ENCODE measurements at regions not wholly inside any gene's neighbourhood (a gene's known extent, or its start where the extent isn't known, plus 50 kb on each side); places are given as distances from the start of the nearest gene placed in this dataset.
"Not testable (repeated sequence)": the region's sequence is repeated elsewhere in the genome, so short reads cannot be mapped to it uniquely, and the experiment has no call there.

GRCh38 chr16:52033992-52034391, 513.0 kb downstream of the TOX3 start:
- DNase-seq: no peak

GRCh38 chr16:52022980-52023379, 524.0 kb downstream of the TOX3 start:
- DNase-seq: no peak

DNA sequence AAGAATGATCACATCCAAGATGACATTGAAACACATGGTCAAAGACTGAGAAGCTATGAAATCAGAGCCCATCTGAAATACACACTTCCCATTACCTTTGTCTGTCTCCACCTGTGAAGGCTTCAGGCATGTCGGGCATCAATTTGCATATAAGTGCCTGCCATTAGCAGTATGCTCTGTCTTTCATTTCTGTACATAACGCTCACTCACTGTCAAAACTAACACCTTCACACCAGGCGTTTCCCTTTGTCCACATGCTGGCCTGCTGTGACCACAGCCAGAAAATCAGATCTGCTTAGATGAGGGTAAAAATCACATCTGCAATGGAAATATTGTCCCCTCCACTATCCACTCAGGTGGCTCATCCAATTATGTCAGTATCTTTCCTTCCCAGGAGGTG, 524.8 kb downstream of the TOX3 start:
- DNase-seq: no peak

- no peak for DNase-seq
Observed at GRCh38 chr16:52016387-52016786, 530.6 kb downstream of the TOX3 start.

DNA sequence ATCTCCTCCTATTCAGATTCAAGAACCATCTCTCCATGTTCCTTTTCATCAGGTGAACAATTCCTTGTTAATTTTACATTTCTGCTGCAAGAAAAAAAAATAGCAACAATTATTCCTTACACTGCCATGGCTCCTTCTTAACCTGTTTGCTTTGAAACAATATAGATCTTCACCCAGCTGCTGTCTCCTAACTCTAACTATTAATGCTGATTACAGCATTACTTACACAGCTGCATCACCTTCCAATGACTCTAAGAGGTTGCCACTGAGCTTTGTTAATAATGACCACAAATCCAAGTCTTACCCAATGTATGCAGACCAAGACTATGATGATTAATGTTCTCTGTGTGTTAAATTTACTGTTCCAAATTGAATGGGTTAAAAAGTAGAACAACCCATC, 541.4 kb downstream of the TOX3 start:
- no peak for DNase-seq

DNA sequence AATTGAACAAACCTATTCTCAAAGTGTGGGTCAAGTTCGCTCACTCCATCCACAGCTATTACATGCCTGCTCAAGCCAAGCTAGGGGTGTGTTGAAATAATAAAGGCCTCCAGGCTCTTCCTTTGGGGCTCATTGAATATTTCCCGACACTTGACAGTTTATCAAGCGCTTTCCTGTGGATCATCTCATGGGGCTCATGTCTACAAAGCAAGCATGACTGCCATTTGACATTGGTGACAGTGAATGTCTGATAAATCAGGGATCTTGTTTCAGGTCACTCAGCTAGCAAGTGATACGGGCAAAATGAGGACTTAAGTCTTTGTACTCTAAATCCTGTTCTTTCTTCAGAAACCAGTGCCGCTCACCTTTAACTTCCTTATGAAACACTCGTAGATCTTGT, 542.6 kb downstream of the TOX3 start:
- DNase-seq: no peak

GRCh38 chr16:52002026-52002425, 544.9 kb downstream of the TOX3 start:
- DNase-seq: no peak

DNA sequence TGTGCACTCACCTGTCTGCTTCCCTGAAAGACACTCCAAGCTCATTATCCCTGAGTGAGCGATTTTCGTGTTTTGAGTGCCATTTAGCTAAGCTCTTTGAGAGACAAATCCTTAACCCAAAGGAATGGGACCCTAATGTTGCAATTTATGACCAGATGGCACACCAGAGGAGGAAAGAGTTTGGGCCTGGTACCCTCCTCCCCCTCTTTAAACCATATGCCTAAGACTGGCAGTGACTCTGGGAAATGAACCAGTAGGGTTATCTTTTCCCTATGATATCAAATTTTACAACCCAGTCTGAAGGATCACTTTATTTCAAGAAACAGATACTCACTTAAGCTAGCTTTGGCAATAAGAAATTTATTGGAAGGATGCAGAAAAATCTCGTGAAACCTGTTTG, 550.4 kb downstream of the TOX3 start:
- peak; percentile 68 for DNase-seq

DNA sequence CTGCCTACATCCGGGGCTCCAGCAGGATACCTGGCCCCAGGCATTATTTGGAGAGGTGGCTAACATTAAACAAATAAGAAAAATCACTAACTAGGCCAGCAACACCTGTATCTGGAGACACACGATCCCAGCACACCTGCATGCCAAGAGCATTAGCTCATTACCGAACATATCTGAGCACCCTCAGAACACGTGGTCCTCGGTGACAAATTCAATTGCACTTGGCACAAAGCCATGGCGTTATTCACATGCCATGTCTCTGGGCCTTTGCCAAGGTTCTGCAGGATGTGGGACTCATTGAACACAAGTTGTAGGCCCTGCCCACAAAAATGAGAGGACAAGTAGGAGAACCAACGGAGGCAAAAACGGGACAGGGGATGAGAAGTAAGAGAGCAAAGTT, 552.3 kb downstream of the TOX3 start:
- peak; percentile 85 for DNase-seq

DNA sequence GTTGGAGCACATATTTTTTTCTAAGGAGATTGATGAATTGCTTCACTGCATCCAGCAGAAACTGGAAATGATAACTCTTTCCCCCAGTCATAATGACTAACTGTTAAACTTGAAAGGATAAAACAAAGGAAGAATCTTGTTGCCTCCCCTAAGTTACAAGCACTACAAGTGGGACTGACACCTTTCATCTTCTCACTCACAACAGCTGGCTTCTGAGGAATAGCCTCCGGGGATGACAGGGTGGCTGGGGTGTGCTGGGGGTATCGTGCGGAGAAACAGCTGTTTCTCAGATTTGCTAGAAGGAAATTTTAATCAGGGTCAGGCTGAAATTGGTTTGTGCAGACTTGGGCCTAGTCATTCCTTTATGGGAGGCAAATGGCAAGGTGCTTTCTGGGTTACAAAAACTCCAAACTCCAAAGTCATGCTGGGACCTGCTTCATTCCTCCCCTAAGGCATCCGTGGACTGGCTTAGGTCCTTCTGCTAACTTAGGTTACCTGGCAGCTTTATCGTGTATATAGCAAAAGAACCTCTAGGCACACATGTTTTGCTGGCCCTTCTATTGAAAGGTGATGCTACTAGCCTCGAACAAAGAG, 557.2 kb downstream of the TOX3 start:
- no peak for DNase-seq

DNA sequence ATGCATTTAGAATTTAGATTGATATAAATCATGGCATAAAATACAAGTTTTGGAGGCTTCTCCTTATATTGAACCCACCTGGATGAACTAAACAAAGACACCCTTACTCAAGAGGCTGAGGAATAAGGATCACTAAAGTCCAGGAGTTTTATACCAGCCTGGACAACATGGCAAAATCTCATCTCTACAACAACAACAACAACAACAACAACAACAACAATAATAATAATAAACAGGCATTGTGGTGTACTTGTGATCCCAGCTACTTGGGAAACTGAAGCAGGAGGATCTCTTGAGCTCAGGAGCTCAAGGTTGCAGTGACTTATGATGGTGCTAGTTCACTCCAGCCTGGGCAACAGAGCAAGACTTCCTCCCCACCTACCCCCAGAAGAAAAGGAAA, 558.0 kb downstream of the TOX3 start:
- no peak for DNase-seq

GRCh38 chr16:51987519-51987918, 559.4 kb downstream of the TOX3 start:
- DNase-seq: no peak

GRCh38 chr16:51986717-51987116, 560.2 kb downstream of the TOX3 start:
- no peak for DNase-seq

- no peak for DNase-seq
Observed at GRCh38 chr16:51986301-51986700, 560.6 kb downstream of the TOX3 start.

DNA sequence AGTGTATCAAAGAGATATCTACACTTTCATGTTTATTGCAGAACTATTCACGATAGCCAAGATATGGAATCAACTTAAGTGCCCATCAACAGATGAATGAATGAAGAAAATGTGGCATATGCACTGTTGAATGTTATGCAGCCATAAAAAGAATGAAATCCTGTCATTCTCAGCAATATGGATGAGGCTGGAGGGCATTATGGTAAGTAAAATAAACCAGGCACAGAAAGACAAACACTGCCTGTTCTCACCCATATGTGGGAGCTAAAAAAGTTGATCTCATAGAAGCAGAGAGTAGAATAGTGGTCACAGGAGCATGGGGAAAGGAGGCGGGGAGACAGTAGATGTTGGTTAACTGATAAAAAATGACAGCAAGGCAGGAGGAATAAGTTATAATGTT, 561.8 kb downstream of the TOX3 start:
- DNase-seq: no peak

GRCh38 chr16:51984395-51984794, 562.5 kb downstream of the TOX3 start:
- no peak for DNase-seq

- peak; percentile 84 for DNase-seq
Observed at GRCh38 chr16:51982715-51983680, 563.9 kb downstream of the TOX3 start.

DNA sequence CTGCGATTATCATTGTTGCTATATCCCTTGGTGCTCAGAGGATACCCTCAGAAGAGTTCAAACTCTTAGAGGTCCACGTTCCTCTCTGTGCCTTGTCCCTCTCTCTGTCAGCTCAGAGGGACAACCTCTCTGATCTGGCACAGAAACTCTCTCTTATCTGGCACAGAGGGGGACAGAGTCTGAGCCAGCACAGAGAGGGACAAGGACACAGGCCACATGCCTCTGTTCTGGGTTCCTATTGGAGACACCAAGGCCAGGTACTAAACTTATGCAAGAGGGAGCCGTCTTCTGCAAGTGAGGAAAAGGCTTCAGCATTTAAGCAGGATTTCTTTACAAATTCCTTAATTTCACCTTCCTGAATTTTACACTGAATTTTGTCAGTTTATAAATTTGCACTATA, 565.2 kb downstream of the TOX3 start:
- DNase-seq: no peak

DNA sequence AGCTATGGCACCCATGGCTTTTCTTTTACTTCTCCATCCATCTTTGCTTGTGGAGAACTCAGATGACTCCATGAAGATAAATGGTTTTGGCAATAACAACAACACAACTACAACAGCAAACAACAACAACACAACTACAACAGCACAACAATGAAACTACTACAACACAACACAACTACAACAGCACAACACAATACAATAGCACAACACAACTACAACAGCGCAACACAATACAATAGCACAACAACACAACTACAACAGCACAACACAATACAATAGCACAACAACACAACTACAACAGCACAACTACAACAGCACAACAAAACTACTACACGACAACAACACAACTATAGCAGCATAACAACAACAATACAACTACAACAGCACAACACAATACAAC, 569.4 kb downstream of the TOX3 start:
- not testable (repeated sequence) for DNase-seq

DNA sequence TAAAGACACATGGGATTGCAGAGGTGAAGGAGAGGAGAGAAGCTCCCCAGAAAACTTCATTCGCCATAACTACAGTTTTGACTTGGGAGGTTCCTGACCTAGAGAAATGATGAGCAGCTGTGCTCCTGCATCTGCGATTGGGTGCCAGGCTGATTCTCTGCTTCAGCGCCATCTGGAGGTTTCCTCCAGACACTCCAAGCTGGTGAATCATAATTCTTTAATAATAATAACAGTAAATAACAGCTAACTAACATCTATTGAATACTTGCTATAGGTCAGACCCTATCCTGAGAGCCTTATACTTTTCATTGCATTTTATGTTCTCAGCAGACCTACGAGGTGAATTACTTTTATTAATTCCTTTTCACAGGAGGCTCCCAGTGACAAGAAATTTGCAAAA, 575.8 kb downstream of the TOX3 start:
- no peak for DNase-seq

DNA sequence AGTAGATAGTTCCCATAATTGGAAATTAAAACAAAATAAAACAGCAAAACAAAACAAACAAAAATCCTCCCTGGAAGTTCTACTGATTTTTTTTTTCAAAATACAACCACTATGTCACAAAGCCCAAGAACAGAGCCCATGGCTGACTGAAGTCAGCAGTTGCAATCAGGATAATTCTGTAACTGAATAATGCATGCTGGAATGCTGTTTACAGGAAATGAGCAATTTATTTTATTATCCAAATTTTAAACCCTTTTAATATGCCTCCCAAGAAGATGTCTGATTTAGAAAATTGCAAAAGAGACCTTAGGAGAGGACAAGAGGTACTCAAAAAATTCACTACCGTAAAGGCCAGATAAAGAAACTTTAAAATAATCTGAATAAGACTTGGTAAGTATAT, 578.2 kb downstream of the TOX3 start:
- no peak for DNase-seq

GRCh38 chr16:51967646-51968045, 579.3 kb downstream of the TOX3 start:
- no peak for DNase-seq

DNA sequence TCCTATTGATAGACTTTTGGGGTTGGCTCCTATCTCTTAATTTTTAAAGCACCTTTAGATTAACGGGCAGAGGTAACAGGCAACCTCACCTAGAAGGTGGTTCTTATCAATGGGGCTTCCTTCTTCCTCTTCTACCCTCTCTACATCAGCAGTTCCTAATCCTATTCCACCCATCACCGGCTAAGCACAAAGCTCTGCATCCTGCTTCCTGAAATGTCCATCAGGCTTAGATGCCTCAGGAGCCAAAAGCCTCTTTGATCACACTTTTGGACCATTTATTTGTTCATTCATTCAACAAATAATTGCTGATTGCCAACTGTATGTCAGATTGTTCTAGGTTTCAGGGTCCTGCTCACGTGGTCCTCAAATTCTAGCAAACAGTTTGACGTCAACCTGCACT, 586.0 kb downstream of the TOX3 start:
- DNase-seq: no peak

- DNase-seq: no peak
Observed at GRCh38 chr16:51953286-51953985, 593.5 kb downstream of the TOX3 start.

All from DMS79 treated with DMSO at 0.1 percent for 48 hours (cell line).